H9 (cell line): ENCODE measurements at regions not wholly inside any gene's neighbourhood (a gene's known extent, or its start where the extent isn't known, plus 50 kb on each side); places are given as distances from the start of the nearest gene placed in this dataset.

Source experiments
- DNase-seq: peaks from one replicate; pipeline ENCODE4 v3.0.0-alpha.2; 2017
- H2AFZ ChIP-seq: one replicate; pipeline ENCODE4 v1.6.1; 2013; ENCODE audit warnings: mild to moderate bottlenecking, low read length, control low read depth, moderate library complexity
- H2AK5ac ChIP-seq: 2 replicates; pipeline ENCODE4 v1.6.1; 2013; ENCODE audit warnings: low read length, control low read depth, mixed read lengths; ENCODE audit not compliant: insufficient read length
- H2BK120ac ChIP-seq: one replicate; pipeline ENCODE4 v1.6.1; 2013; ENCODE audit warnings: low read depth, mild to moderate bottlenecking, low read length, control low read depth, inconsistent platforms; ENCODE audit not compliant: poor library complexity, severe bottlenecking
- H2BK12ac ChIP-seq: 2 replicates; pipeline ENCODE4 v1.6.1; 2013; ENCODE audit warnings: low read length, control low read depth, mixed read lengths, low read depth; ENCODE audit not compliant: insufficient read length
- H2BK15ac ChIP-seq: 2 replicates; pipeline ENCODE4 v1.6.1; 2013; ENCODE audit warnings: low read depth, low read length, control low read depth
- H2BK20ac ChIP-seq: one replicate; pipeline ENCODE4 v1.6.1; 2013; ENCODE audit warnings: low read depth, mild to moderate bottlenecking, low read length, control low read depth, inconsistent platforms; ENCODE audit not compliant: poor library complexity, severe bottlenecking
- H2BK5ac ChIP-seq: 2 replicates; pipeline ENCODE4 v1.6.1; 2013; ENCODE audit warnings: low read length, control low read depth, mixed read lengths; ENCODE audit not compliant: insufficient read length
- H3K14ac ChIP-seq: 2 replicates; pipeline ENCODE4 v1.6.1; 2013; ENCODE audit warnings: low read length, control low read depth; ENCODE audit not compliant: insufficient read depth
- H3K18ac ChIP-seq: 2 replicates; pipeline ENCODE4 v1.6.1; 2013; ENCODE audit warnings: low read depth, mild to moderate bottlenecking, mixed read lengths, low read length, control low read depth; ENCODE audit not compliant: insufficient read length
- H3K23ac ChIP-seq: 2 replicates; pipeline ENCODE4 v1.6.1; 2013; ENCODE audit warnings: low read length, control low read depth, mixed read lengths, low read depth; ENCODE audit not compliant: insufficient read length
- H3K23me2 ChIP-seq: 2 replicates; pipeline ENCODE4 v1.6.1; 2013; ENCODE audit warnings: low read depth, mild to moderate bottlenecking, mixed read lengths, low read length, control low read depth; ENCODE audit not compliant: insufficient read length, poor library complexity, severe bottlenecking
- H3K27ac ChIP-seq: 2 replicates; pipeline ENCODE4 v1.5.1; 2013; ENCODE audit warnings: low read length, control low read depth, mixed read lengths, low read depth; ENCODE audit not compliant: insufficient read length
- H3K27me3 ChIP-seq: 2 replicates; pipeline ENCODE4 v1.6.1; 2013; ENCODE audit warnings: low read length, control low read depth, inconsistent platforms; ENCODE audit not compliant: insufficient read depth
- H3K4ac ChIP-seq: 2 replicates; pipeline ENCODE4 v1.6.1; 2013; ENCODE audit warnings: low read depth, mild to moderate bottlenecking, control low read depth, inconsistent platforms, low read length, moderate library complexity
- H3K4me1 ChIP-seq: 2 replicates; pipeline ENCODE4 v1.6.1; 2013; ENCODE audit warnings: low read length, control low read depth, inconsistent platforms; ENCODE audit not compliant: insufficient read depth
- H3K4me2 ChIP-seq: 2 replicates; pipeline ENCODE4 v1.6.1; 2013; ENCODE audit warnings: low read length, control low read depth, mixed read lengths; ENCODE audit not compliant: insufficient read length, insufficient read depth
- H3K56ac ChIP-seq: 2 replicates; pipeline ENCODE4 v1.6.1; 2013; ENCODE audit warnings: low read depth, mild to moderate bottlenecking, mixed read lengths, low read length, control low read depth; ENCODE audit not compliant: insufficient read length
- H3K79me1 ChIP-seq: 2 replicates; pipeline ENCODE4 v1.6.1; 2013; ENCODE audit warnings: low read depth, mild to moderate bottlenecking, moderate library complexity, low read length, control low read depth, inconsistent platforms; ENCODE audit not compliant: insufficient read depth, poor library complexity, severe bottlenecking
- H3K79me2 ChIP-seq: 2 replicates; pipeline ENCODE4 v1.6.1; 2013; ENCODE audit warnings: low read length, control low read depth, inconsistent platforms; ENCODE audit not compliant: insufficient read depth
- H3K9ac ChIP-seq: 2 replicates; pipeline ENCODE4 v1.6.1; 2013; ENCODE audit warnings: low read length, control low read depth, mixed read lengths; ENCODE audit not compliant: insufficient read length; ENCODE audit errors: extremely low read depth
- H3K9me3 ChIP-seq: one replicate; pipeline ENCODE4 v1.6.1; 2013; ENCODE audit warnings: low read depth, low read length, inconsistent platforms; ENCODE audit not compliant: control insufficient read depth
- H3T11ph ChIP-seq: one replicate; pipeline ENCODE4 v1.6.1; 2013; ENCODE audit warnings: mild to moderate bottlenecking, low read length, control low read depth, inconsistent platforms
- H4K20me1 ChIP-seq: one replicate; pipeline ENCODE4 v1.6.1; 2013; ENCODE audit not compliant: control insufficient read depth, insufficient read length, insufficient read depth
- H4K5ac ChIP-seq: 2 replicates; pipeline ENCODE4 v1.6.1; 2013; ENCODE audit warnings: low read depth, mild to moderate bottlenecking, mixed read lengths, low read length, control low read depth; ENCODE audit not compliant: insufficient read length
- H4K8ac ChIP-seq: replicated peaks from 2 replicates; pipeline ENCODE4 v1.6.1; 2013; ENCODE audit warnings: low read length, control low read depth, mixed read lengths, low read depth; ENCODE audit not compliant: insufficient read length
- H4K91ac ChIP-seq: 2 replicates; pipeline ENCODE4 v1.6.1; 2013; ENCODE audit warnings: low read depth, mild to moderate bottlenecking, moderate library complexity, mixed read lengths, low read length, control low read depth; ENCODE audit not compliant: insufficient read length
- H3K27ac Mint-ChIP-seq, 3 experiments: 2 replicates in 2 of 3; 3 replicates in 1 of 3; pipeline ENCODE4 v1.8.0; 2020 to 2021; ENCODE audit warnings: mixed read lengths in 3 of 3, mild to moderate bottlenecking in 1 of 3, moderate library complexity in 1 of 3
- H3K27me3 Mint-ChIP-seq: 2 replicates; pipeline ENCODE4 v1.8.0; 2021; ENCODE audit warnings: low read depth, mild to moderate bottlenecking, moderate library complexity, mixed read lengths
- H3K36me3 Mint-ChIP-seq, 3 experiments: 2 replicates in 2 of 3; 3 replicates in 1 of 3; pipeline ENCODE4 v1.8.0; 2020 to 2021; ENCODE audit warnings: low read depth in 3 of 3, mixed read lengths in 3 of 3; ENCODE audit not compliant: insufficient read depth in 1 of 3
- H3K4me1 Mint-ChIP-seq, 2 experiments: 2 replicates each; pipeline ENCODE4 v1.8.0; 2020; ENCODE audit warnings: mixed read lengths in 2 of 2
- H3K4me3 Mint-ChIP-seq, 2 experiments: 2 replicates in 1 of 2; 3 replicates in 1 of 2; pipeline ENCODE4 v1.8.0; 2020 to 2021; ENCODE audit warnings: mild to moderate bottlenecking in 2 of 2, mixed read lengths in 2 of 2, moderate library complexity in 1 of 2
- H3K9me3 Mint-ChIP-seq, 2 experiments: 2 replicates in 1 of 2; 3 replicates in 1 of 2; pipeline ENCODE4 v1.8.0; 2020; ENCODE audit warnings: mild to moderate bottlenecking in 2 of 2, mixed read lengths in 2 of 2, moderate library complexity in 1 of 2
- CTCF ChIP-seq: fragments of 200-600 bp; sonication (generic); conservative IDR thresholded peaks from 3 replicates; pipeline ENCODE4 v1.8.0; 2021; ENCODE audit warnings: antibody characterized with exemption, mild to moderate bottlenecking
- WGBS: extraction: QIAGEN DNeasy Blood & Tissue Kit; methylation state at CpG from one replicate; pipeline ENCODE4 v1.1.7; 2013; ENCODE audit warnings: missing lambda C conversion rate, low lambda C conversion rate, mixed read lengths; ENCODE audit not compliant: insufficient read length; ENCODE audit errors: extremely low coverage; 5-methylcytosine and 5-hydroxymethylcytosine counted together

DNA sequence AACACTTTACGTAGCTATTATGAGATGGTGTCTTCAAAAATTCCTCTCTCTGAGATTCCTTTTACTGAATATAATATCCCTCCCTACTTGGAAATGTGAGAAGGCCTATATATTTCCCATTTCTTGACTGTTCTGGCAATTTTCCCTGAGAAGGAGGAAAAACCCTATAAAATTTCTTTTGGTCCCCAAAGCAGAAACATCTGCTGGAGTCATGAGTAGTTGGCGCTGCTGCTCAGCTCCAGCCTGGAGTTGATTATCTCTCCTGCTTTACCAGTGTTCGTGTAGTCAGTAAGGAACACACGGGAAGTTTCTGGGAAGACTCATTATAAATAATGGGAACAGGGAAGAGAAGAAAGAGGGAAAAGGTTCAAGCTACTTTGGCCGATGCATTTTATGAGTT is 680.1 kb downstream of the EPHA3 start:
- Mint-ChIP-seq H3K4me3 (no peak overlapping the region), H3K4me1 (peaks cover 2 to 10% of the 10 kb centered on the region in 2 experiments; a peak in 2 of 4 replicates), H3K27me3 (no peaks in the 10 kb centered on the region), H3K9me3 (no peaks in the 10 kb centered on the region), H3K36me3 (no peaks in the 10 kb centered on the region), H3K27ac (no peak overlapping the region)
- Histone ChIP-seq H3K4me2 (no peak overlapping the region), H3K4me1 (no peaks in the 10 kb centered on the region), H3K79me1 (no peaks in the 10 kb centered on the region), H3K79me2 (no peaks in the 10 kb centered on the region), H2BK15ac (no peak overlapping the region), H2BK5ac (no peak overlapping the region), H3K4ac (no peak overlapping the region), H2BK20ac (no peak overlapping the region), H2AFZ (no peak overlapping the region), H4K8ac (no peak overlapping the region), H3K14ac (no peak overlapping the region), H3K56ac (no peak overlapping the region), H2AK5ac (no peak overlapping the region), H2BK120ac (no peak overlapping the region), H4K91ac (no peak overlapping the region), H3K23ac (no peak overlapping the region), H3T11ph (no peak overlapping the region), H3K9ac (no peak overlapping the region), H3K9me3 (no peaks in the 10 kb centered on the region), H2BK12ac (no peak overlapping the region), H3K23me2 (no peaks in the 10 kb centered on the region), H3K18ac (no peak overlapping the region), H4K5ac (no peak overlapping the region), H3K27ac (no peak overlapping the region), H4K20me1 (no peaks in the 10 kb centered on the region), H3K27me3 (no peaks in the 10 kb centered on the region)
- no CpG with 5 or more reads among the region's 5 CpGs for WGBS
- no peak for TF ChIP-seq CTCF
- DNase-seq, result no peak
